ENCODE measurements at regions not wholly inside any gene's neighbourhood (a gene's known extent, or its start where the extent isn't known, plus 50 kb on each side); places are given as distances from the start of the nearest gene placed in this dataset.

DNA sequence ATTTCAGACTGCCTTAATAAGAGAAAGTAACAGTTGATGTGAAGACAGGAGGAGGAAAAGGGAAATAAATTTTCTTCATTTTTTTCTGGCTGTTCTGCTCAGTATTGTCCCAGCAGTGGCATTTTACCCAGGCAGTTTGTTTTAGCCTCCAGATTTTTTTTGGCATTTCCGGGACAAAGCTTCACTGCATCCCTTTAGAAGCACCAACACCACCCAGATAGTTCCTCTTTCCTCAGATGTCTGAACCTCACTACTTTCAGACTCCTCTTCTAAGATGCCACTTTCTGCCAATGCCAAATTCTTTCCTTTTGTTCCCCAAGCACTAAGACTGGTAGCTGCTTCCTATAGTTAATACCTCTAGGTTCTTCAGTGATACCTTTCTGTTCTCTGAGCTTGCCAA lies 480.1 kb upstream of the SLC10A2 start:
- no peaks in the 10 kb centered on the region for H3K4me1 ChIP-seq (ENCODE audit: control insufficient read depth, insufficient read depth, low read length)
- no peaks in the 10 kb centered on the region for H3K9me3 ChIP-seq (replicated peaks; ENCODE audit: low read length)
- no peaks in the 10 kb centered on the region for H3K27me3 ChIP-seq (ENCODE audit: control insufficient read depth, insufficient read depth, low read length)
- H3K36me3 ChIP-seq (ENCODE audit: insufficient read depth, low read length): no peaks in the 10 kb centered on the region
- no peak overlapping the region for H3K4me3 ChIP-seq (ENCODE audit: low read length)
- no peak overlapping the region for H3K4me2 ChIP-seq (ENCODE audit: low read length)
- no peak overlapping the region for H3K9ac ChIP-seq (ENCODE audit: low read depth, low read length)

DNA sequence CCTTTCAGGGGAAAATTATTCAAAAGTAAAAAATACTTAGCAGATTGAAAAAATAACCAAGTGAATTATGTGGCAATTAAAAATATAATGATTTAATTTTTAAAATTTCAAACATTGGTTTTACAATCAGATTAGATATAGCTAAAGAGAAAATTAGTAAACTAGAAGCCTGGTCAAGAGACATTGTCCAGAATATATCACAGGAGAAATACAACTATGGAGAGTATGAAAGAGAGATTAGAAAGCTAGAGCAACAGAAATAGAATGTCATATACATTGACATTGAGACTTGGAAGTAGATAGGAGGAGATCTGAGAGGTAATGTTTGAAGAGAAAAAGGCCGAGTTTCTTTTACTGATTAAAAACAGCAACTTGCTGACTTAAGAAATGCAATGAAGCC lies 476.4 kb upstream of the SLC10A2 start:
- Histone ChIP-seq H3K27me3 (ENCODE audit: control insufficient read depth, insufficient read depth, low read length) (no peaks in the 10 kb centered on the region), H3K36me3 (ENCODE audit: insufficient read depth, low read length) (no peaks in the 10 kb centered on the region), H3K9ac (ENCODE audit: low read depth, low read length) (no peak overlapping the region), H3K9me3 (replicated peaks; ENCODE audit: low read length) (no peaks in the 10 kb centered on the region), H3K4me3 (ENCODE audit: low read length) (no peak overlapping the region), H3K4me1 (ENCODE audit: control insufficient read depth, insufficient read depth, low read length) (no peaks in the 10 kb centered on the region), H3K4me2 (ENCODE audit: low read length) (no peak overlapping the region)

GRCh38 chr13:103540382-103540765 lies 474.2 kb upstream of the SLC10A2 start:
- Histone ChIP-seq H3K4me2 (ENCODE audit: low read length) (no peak overlapping the region), H3K27me3 (ENCODE audit: control insufficient read depth, insufficient read depth, low read length) (no peaks in the 10 kb centered on the region), H3K9ac (ENCODE audit: low read depth, low read length) (no peak overlapping the region), H3K36me3 (ENCODE audit: insufficient read depth, low read length) (no peaks in the 10 kb centered on the region), H3K4me3 (ENCODE audit: low read length) (no peak overlapping the region), H3K4me1 (ENCODE audit: control insufficient read depth, insufficient read depth, low read length) (no peaks in the 10 kb centered on the region), H3K9me3 (replicated peaks; ENCODE audit: low read length) (no peaks in the 10 kb centered on the region)

- no peaks in the 10 kb centered on the region for H3K4me1 ChIP-seq (ENCODE audit: control insufficient read depth, insufficient read depth, low read length)
- no peak overlapping the region for H3K4me3 ChIP-seq (ENCODE audit: low read length)
- H3K9ac ChIP-seq (ENCODE audit: low read depth, low read length): no peak overlapping the region
- H3K9me3 ChIP-seq (replicated peaks; ENCODE audit: low read length): no peaks in the 10 kb centered on the region
- no peaks in the 10 kb centered on the region for H3K27me3 ChIP-seq (ENCODE audit: control insufficient read depth, insufficient read depth, low read length)
- no peaks in the 10 kb centered on the region for H3K36me3 ChIP-seq (ENCODE audit: insufficient read depth, low read length)
- H3K4me2 ChIP-seq (ENCODE audit: low read length): no peak overlapping the region
Measured at GRCh38 chr13:103539721-103540381, 473.6 kb upstream of the SLC10A2 start.

- Histone ChIP-seq H3K9ac (ENCODE audit: low read depth, low read length) (no peak overlapping the region), H3K9me3 (replicated peaks; ENCODE audit: low read length) (no peaks in the 10 kb centered on the region), H3K4me3 (ENCODE audit: low read length) (no peak overlapping the region), H3K27me3 (ENCODE audit: control insufficient read depth, insufficient read depth, low read length) (no peaks in the 10 kb centered on the region), H3K4me2 (ENCODE audit: low read length) (no peak overlapping the region), H3K4me1 (ENCODE audit: control insufficient read depth, insufficient read depth, low read length) (no peaks in the 10 kb centered on the region), H3K36me3 (ENCODE audit: insufficient read depth, low read length) (no peaks in the 10 kb centered on the region)
Measured at GRCh38 chr13:103539265-103539664, 473.0 kb upstream of the SLC10A2 start.

DNA sequence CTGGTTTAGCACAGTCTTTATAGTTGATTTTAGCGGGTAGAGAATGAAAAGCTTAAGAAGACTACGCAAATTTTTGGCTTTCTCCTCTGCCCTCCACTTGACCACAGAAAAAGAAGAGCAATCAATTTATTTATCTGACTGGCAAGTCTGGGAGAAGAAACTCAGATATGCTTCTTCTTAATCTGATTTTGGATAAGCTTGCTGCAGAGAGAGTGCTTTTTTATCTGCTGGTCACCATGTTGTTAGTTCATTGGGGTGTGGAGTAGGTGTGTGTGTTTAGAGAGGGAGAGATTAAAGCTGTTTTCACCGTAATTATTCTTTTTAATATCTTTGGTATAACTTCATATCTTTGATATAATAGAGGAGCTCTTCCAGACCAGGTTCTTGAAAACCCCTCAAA lies 471.4 kb upstream of the SLC10A2 start:
- Histone ChIP-seq H3K9me3 (replicated peaks; ENCODE audit: low read length) (no peaks in the 10 kb centered on the region), H3K4me3 (ENCODE audit: low read length) (no peak overlapping the region), H3K36me3 (ENCODE audit: insufficient read depth, low read length) (no peaks in the 10 kb centered on the region), H3K4me1 (ENCODE audit: control insufficient read depth, insufficient read depth, low read length) (no peaks in the 10 kb centered on the region), H3K4me2 (ENCODE audit: low read length) (no peak overlapping the region), H3K9ac (ENCODE audit: low read depth, low read length) (no peak overlapping the region), H3K27me3 (ENCODE audit: control insufficient read depth, insufficient read depth, low read length) (no peaks in the 10 kb centered on the region)

DNA sequence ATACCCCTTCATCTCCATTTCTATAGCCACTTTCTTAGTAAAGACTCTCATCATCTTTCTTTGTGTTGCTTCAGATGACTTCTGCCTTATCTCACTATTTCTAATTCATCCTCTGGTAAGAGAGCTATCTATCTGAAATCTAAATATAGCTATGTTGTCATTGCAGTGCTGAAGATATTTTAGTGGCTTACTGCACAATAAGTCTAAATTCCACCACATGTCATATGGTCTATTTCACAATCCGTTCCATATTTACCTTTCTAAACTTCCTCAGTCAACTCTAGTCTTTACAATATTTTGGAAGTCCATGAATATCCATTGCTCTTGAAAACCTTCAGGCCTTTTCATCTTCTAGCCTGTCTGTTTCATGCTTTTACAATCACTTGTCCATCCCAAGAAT lies 465.1 kb upstream of the SLC10A2 start:
- Histone ChIP-seq H3K27me3 (ENCODE audit: control insufficient read depth, insufficient read depth, low read length) (no peaks in the 10 kb centered on the region), H3K4me1 (ENCODE audit: control insufficient read depth, insufficient read depth, low read length) (no peaks in the 10 kb centered on the region), H3K9ac (ENCODE audit: low read depth, low read length) (no peak overlapping the region), H3K4me2 (ENCODE audit: low read length) (no peak overlapping the region), H3K4me3 (ENCODE audit: low read length) (no peak overlapping the region), H3K36me3 (ENCODE audit: insufficient read depth, low read length) (no peaks in the 10 kb centered on the region), H3K9me3 (replicated peaks; ENCODE audit: low read length) (no peaks in the 10 kb centered on the region)

DNA sequence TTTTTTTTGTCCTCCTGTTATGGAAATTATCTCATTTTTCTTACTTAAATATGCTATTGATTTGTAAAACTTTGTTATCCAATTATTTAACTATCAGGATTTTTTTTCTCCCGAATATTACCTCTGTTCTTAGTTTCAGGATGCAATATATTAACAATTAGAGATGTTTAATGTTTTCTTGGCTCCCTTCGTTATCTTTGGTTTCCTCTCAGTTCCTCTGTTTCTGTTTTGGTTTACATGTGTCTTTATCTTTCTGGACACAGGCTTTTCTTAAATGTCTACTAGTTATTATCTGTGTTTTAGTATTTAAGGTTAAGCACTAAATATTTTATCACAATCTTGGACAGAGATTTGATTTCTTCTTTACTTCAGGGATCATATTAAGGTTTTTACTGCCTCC lies 462.2 kb upstream of the SLC10A2 start:
- Histone ChIP-seq H3K4me2 (ENCODE audit: low read length) (no peak overlapping the region), H3K36me3 (ENCODE audit: insufficient read depth, low read length) (no peaks in the 10 kb centered on the region), H3K27me3 (ENCODE audit: control insufficient read depth, insufficient read depth, low read length) (no peaks in the 10 kb centered on the region), H3K9ac (ENCODE audit: low read depth, low read length) (no peak overlapping the region), H3K4me3 (ENCODE audit: low read length) (no peak overlapping the region), H3K9me3 (replicated peaks; ENCODE audit: low read length) (no peaks in the 10 kb centered on the region), H3K4me1 (ENCODE audit: control insufficient read depth, insufficient read depth, low read length) (no peaks in the 10 kb centered on the region)

GRCh38 chr13:103525530-103525929 lies 459.3 kb upstream of the SLC10A2 start:
- no peak overlapping the region for H3K4me2 ChIP-seq (ENCODE audit: low read length)
- no peaks in the 10 kb centered on the region for H3K4me1 ChIP-seq (ENCODE audit: control insufficient read depth, insufficient read depth, low read length)
- no peaks in the 10 kb centered on the region for H3K36me3 ChIP-seq (ENCODE audit: insufficient read depth, low read length)
- no peak overlapping the region for H3K9ac ChIP-seq (ENCODE audit: low read depth, low read length)
- H3K9me3 ChIP-seq (replicated peaks; ENCODE audit: low read length): no peaks in the 10 kb centered on the region
- H3K27me3 ChIP-seq (ENCODE audit: control insufficient read depth, insufficient read depth, low read length): no peaks in the 10 kb centered on the region
- H3K4me3 ChIP-seq (ENCODE audit: low read length): no peak overlapping the region

DNA sequence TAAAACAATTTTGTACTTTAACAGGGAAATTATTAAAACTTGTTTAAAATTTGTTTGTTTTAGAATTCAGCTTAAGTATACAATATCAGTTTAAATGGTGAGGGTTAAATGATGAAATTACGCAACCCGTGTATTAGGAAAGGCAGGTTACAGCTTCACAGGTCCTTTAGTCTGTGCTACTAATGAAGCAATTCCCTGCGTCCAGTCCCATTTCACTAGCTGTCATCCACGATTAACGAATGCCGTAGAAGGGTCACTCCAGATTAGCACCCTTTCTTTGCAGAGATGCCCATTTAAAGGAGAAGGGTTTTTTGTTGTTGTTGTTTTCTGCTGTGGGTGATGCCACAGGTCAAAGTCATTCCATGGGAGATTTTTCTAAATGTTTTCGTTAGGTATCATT lies 457.6 kb upstream of the SLC10A2 start:
- Histone ChIP-seq H3K36me3 (ENCODE audit: insufficient read depth, low read length) (no peaks in the 10 kb centered on the region), H3K4me2 (ENCODE audit: low read length) (no peak overlapping the region), H3K4me3 (ENCODE audit: low read length) (no peak overlapping the region), H3K9me3 (replicated peaks; ENCODE audit: low read length) (no peaks in the 10 kb centered on the region), H3K9ac (ENCODE audit: low read depth, low read length) (no peak overlapping the region), H3K4me1 (ENCODE audit: control insufficient read depth, insufficient read depth, low read length) (no peaks in the 10 kb centered on the region), H3K27me3 (ENCODE audit: control insufficient read depth, insufficient read depth, low read length) (no peaks in the 10 kb centered on the region)

DNA sequence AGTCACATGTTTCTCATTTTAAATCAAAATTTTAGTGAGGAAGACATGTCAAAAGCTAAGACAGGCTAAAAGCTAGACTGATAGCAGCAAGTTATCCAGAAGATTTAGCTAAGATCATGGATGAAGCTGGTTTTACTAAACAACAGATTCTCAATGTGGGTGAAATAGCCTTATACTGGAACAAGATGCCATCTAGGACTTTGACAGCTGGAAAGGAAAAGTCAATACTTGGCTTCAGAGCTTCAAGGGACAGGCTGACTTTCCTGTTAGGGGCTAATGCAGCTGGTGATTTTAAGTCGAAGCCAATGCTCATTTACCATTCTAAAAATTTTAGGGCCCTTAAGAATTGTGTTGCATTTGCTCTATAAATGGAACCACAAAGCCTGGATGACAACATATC lies 455.3 kb upstream of the SLC10A2 start:
- Histone ChIP-seq H3K4me3 (ENCODE audit: low read length) (no peak overlapping the region), H3K4me2 (ENCODE audit: low read length) (no peak overlapping the region), H3K36me3 (ENCODE audit: insufficient read depth, low read length) (no peaks in the 10 kb centered on the region), H3K4me1 (ENCODE audit: control insufficient read depth, insufficient read depth, low read length) (no peaks in the 10 kb centered on the region), H3K9me3 (replicated peaks; ENCODE audit: low read length) (no peaks in the 10 kb centered on the region), H3K9ac (ENCODE audit: low read depth, low read length) (no peak overlapping the region), H3K27me3 (ENCODE audit: control insufficient read depth, insufficient read depth, low read length) (no peaks in the 10 kb centered on the region)

DNA sequence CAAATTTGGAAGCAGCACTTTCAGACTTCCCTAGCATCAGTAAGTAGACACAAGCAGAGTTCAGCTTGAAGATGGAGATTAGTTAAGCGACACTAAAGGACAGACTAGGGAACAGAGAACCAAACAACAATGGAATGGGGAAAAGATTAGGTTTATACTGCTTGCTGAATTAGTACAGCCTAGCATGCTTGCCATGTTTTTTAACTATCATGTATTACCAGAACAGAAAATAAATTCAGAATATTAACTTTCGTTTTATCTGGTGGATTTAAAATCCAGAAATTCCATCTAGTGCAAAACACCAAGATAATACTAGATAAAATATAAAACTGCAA lies 451.5 kb upstream of the SLC10A2 start:
- no peaks in the 10 kb centered on the region for H3K27me3 ChIP-seq (ENCODE audit: control insufficient read depth, insufficient read depth, low read length)

More for the DNA sequence above, 451.5 kb upstream of the SLC10A2 start:
- Histone ChIP-seq H3K4me2 (ENCODE audit: low read length) (no peak overlapping the region), H3K9ac (ENCODE audit: low read depth, low read length) (no peak overlapping the region), H3K4me1 (ENCODE audit: control insufficient read depth, insufficient read depth, low read length) (no peaks in the 10 kb centered on the region), H3K36me3 (ENCODE audit: insufficient read depth, low read length) (no peaks in the 10 kb centered on the region), H3K9me3 (replicated peaks; ENCODE audit: low read length) (no peaks in the 10 kb centered on the region), H3K4me3 (ENCODE audit: low read length) (no peak overlapping the region)

All from skeletal muscle satellite cell (primary cell).